GM18508 (cell line): ENCODE measurements at regions not wholly inside any gene's neighbourhood (a gene's known extent, or its start where the extent isn't known, plus 50 kb on each side); places are given as distances from the start of the nearest gene placed in this dataset.

Experiments used
- ATAC-seq: cut with Tn5 transposase; IDR thresholded peaks from one replicate; pipeline ENCODE4 v1.9.1; 2021; ENCODE audit warnings: moderate number of reproducible peaks; ENCODE audit not compliant: insufficient read depth, unreplicated experiment

- ATAC-seq: no peak
Measured at GRCh38 chr6:95071464-95071863, 505.9 kb upstream of the MANEA start.

GRCh38 chr6:95078457-95078856 lies 498.9 kb upstream of the MANEA start:
- no peak for ATAC-seq

- ATAC-seq: no peak
Measured at GRCh38 chr6:95081231-95081630, 496.1 kb upstream of the MANEA start.

GRCh38 chr6:95081949-95082348 lies 495.4 kb upstream of the MANEA start:
- ATAC-seq: no peak

GRCh38 chr6:95083506-95083905 lies 493.8 kb upstream of the MANEA start:
- no peak for ATAC-seq

GRCh38 chr6:95084867-95085266 lies 492.5 kb upstream of the MANEA start:
- ATAC-seq: no peak

GRCh38 chr6:95087394-95088097 lies 489.8 kb upstream of the MANEA start:
- ATAC-seq: no peak

- peak; percentile 82 for ATAC-seq
Measured at GRCh38 chr6:95091823-95092436, 485.4 kb upstream of the MANEA start.

GRCh38 chr6:95093154-95093553 lies 484.2 kb upstream of the MANEA start:
- no peak for ATAC-seq

- no peak for ATAC-seq
Measured at GRCh38 chr6:95094751-95095663, 482.3 kb upstream of the MANEA start.

GRCh38 chr6:95095855-95096254 lies 481.5 kb upstream of the MANEA start:
- no peak for ATAC-seq

GRCh38 chr6:95099410-95099809 lies 477.9 kb upstream of the MANEA start:
- ATAC-seq: no peak

- ATAC-seq: no peak
Measured at GRCh38 chr6:95109212-95109611, 468.1 kb upstream of the MANEA start.

- no peak for ATAC-seq
Measured at GRCh38 chr6:95110767-95111166, 466.6 kb upstream of the MANEA start.

- ATAC-seq: no peak
Measured at GRCh38 chr6:95117236-95117635, 460.1 kb upstream of the MANEA start.

GRCh38 chr6:95119927-95120326 lies 457.4 kb upstream of the MANEA start:
- ATAC-seq: no peak

- ATAC-seq: no peak
Measured at GRCh38 chr6:95120984-95121383, 456.4 kb upstream of the MANEA start.

GRCh38 chr6:95127261-95127660 lies 450.1 kb upstream of the MANEA start:
- ATAC-seq: no peak

GRCh38 chr6:95128439-95128838 lies 448.9 kb upstream of the MANEA start:
- ATAC-seq: no peak

GRCh38 chr6:95128947-95129346 lies 448.4 kb upstream of the MANEA start:
- ATAC-seq: no peak

- ATAC-seq: no peak
Measured at GRCh38 chr6:95133578-95133977, 443.8 kb upstream of the MANEA start.
